ENCODE measurements at regions not wholly inside any gene's neighbourhood (a gene's known extent, or its start where the extent isn't known, plus 50 kb on each side); places are given as distances from the start of the nearest gene placed in this dataset.

DNA sequence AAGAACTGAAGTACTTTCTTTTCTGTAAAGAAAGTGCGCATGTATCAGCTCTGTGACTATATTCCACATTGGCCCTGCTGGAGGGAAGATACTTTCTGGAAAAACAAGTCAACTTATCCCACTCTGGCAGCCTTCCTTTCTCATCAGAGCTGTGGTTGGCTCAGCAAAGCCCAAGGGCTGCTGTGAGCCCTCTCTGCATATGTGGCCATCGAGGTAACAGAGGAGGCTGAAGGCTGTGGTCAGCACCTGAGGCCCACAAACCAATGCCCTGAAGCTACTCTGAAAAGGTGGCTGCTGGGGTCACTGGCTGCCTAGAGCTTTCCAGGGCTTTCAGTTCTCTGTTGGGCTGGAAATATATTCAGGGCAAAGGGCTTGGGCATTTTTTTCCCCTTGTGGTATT is 70.8 kb upstream of the IGF1 start:
- Histone ChIP-seq H3K14ac (ENCODE audit: insufficient read length) (no peak overlapping the region), H3K9ac (replicated peaks in 1 of 4; ENCODE audit: extremely low read depth in 1 of 4, low read depth in 3 of 4, low read length in 3 of 4) (no peak overlapping the region), H2AK5ac (ENCODE audit: low read depth, low read length) (no peak overlapping the region), H3K56ac (replicated peaks; ENCODE audit: insufficient read length, low read depth, low read length) (no peak overlapping the region), H2BK12ac (ENCODE audit: low read depth, low read length) (no peak overlapping the region), H3K27ac (ENCODE audit: low read depth, low read length) (no peak overlapping the region), H4K8ac (ENCODE audit: extremely low read depth, insufficient read depth, low read length) (no peak overlapping the region), H3K36me3 (ENCODE audit: control insufficient read depth in 2 of 4, insufficient read depth in 4 of 4, low read length in 3 of 4) (no peaks in the 10 kb centered on the region), H3K4ac (replicated peaks; ENCODE audit: insufficient read length, low read depth, low read length) (no peak overlapping the region), H4K91ac (replicated peaks; ENCODE audit: insufficient read length, low read length) (no peak overlapping the region), H3K18ac (ENCODE audit: extremely low read depth, low read length) (no peak overlapping the region), H2BK20ac (ENCODE audit: low read length) (no peak overlapping the region), H3K79me1 (ENCODE audit: low read depth, low read length) (no peaks in the 10 kb centered on the region), H4K20me1 (replicated peaks in 1 of 2; ENCODE audit: control insufficient read depth in 1 of 2, insufficient read depth in 2 of 2, low read length in 2 of 2) (no peaks in the 10 kb centered on the region), H2AFZ (ENCODE audit: low read length) (no peak overlapping the region), H2BK5ac (ENCODE audit: low read depth, low read length) (no peak overlapping the region), H3K27me3 (replicated peaks in 1 of 4; ENCODE audit: control insufficient read depth in 3 of 4, extremely low read depth in 1 of 4, insufficient read depth in 3 of 4, low read length in 3 of 4) (no peaks in the 10 kb centered on the region), H3K79me2 (ENCODE audit: control insufficient read depth in 1 of 2, insufficient read depth in 2 of 2, low read length in 2 of 2) (no peaks in the 10 kb centered on the region), H3K23me2 (ENCODE audit: low read depth, low read length) (no peaks in the 10 kb centered on the region), H3K4me2 (ENCODE audit: insufficient read depth in 1 of 2, low read depth in 2 of 2, low read length in 2 of 2) (no peak overlapping the region), H3K4me3 (ENCODE audit: extremely low read depth in 1 of 4, insufficient read depth in 2 of 4, low read depth in 3 of 4, low read length in 4 of 4) (no peak overlapping the region), H2BK15ac (ENCODE audit: low read length) (no peak overlapping the region), H3K9me3 (ENCODE audit: insufficient read depth in 2 of 2, low read depth in 1 of 2, low read length in 1 of 2) (no peaks in the 10 kb centered on the region), H3K23ac (ENCODE audit: insufficient read length) (no peak overlapping the region), H3K4me1 (replicated peaks in 1 of 4; ENCODE audit: control insufficient read depth in 3 of 4, insufficient read depth in 4 of 4, low read length in 3 of 4) (peaks cover 0 to 6% (median 2%) of the 10 kb centered on the region in 4 experiments; a peak in 3 of 7 replicates), H2BK120ac (replicated peaks; ENCODE audit: low read depth, low read length) (no peak overlapping the region), H4K5ac (ENCODE audit: insufficient read length, low read depth, low read length) (no peak overlapping the region)
- DNase-seq (ENCODE audit: low read depth in 1 of 2, low spot score in 2 of 2), result no peak
- 94% methylated on average over 2 of the region's 2 CpGs; no CpG with 5 or more reads in 1 of the 2 experiments for WGBS, 2 experiments (ENCODE audit: extremely low coverage in 1 of 2, insufficient coverage in 1 of 2, insufficient read length in 1 of 2, insufficient replicate concordance in 2 of 2, low coverage in 1 of 2, low lambda C conversion rate in 2 of 2, missing lambda C conversion rate in 1 of 2)
- ChIA-PET CTCF (ENCODE audit: partially characterized antibody) (interaction anchor here (0.7 to 1.6 kb wide), 5 partner anchors 29 to 360 kb away, joined by 3 to 4 read pairs (median 3); no protein-coding TSS in a partner anchor), POLR2A (ENCODE audit: partially characterized antibody) (no interaction called here)
- FAIRE-seq, result no peak
- TF ChIP-seq, protein P1, sequence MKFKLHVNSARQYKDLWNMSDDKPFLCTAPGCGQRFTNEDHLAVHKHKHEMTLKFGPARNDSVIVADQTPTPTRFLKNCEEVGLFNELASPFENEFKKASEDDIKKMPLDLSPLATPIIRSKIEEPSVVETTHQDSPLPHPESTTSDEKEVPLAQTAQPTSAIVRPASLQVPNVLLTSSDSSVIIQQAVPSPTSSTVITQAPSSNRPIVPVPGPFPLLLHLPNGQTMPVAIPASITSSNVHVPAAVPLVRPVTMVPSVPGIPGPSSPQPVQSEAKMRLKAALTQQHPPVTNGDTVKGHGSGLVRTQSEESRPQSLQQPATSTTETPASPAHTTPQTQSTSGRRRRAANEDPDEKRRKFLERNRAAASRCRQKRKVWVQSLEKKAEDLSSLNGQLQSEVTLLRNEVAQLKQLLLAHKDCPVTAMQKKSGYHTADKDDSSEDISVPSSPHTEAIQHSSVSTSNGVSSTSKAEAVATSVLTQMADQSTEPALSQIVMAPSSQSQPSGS (IDR thresholded peaks at IDR 0.05; ENCODE audit: low read length), result no peak
- TF ChIP-seq FOSL1 (IDR thresholded peaks at IDR 0.05; ENCODE audit: insufficient read depth, low read depth, low read length), result no peak
- TF ChIP-seq, protein P2, sequence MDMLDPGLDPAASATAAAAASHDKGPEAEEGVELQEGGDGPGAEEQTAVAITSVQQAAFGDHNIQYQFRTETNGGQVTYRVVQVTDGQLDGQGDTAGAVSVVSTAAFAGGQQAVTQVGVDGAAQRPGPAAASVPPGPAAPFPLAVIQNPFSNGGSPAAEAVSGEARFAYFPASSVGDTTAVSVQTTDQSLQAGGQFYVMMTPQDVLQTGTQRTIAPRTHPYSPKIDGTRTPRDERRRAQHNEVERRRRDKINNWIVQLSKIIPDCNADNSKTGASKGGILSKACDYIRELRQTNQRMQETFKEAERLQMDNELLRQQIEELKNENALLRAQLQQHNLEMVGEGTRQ (IDR thresholded peaks at IDR 0.05; ENCODE audit: low read length), result no peak
- TF ChIP-seq RBBP5 (IDR thresholded peaks at IDR 0.05; ENCODE audit: borderline replicate concordance, low read depth, low read length), result no peak
- no peak for TF ChIP-seq TCF12 (IDR thresholded peaks at IDR 0.05; ENCODE audit: low read depth, low read length)
- TF ChIP-seq, protein P3, sequence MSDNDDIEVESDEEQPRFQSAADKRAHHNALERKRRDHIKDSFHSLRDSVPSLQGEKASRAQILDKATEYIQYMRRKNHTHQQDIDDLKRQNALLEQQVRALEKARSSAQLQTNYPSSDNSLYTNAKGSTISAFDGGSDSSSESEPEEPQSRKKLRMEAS (IDR thresholded peaks at IDR 0.05), result no peak
- TF ChIP-seq RAD21 (IDR thresholded peaks at IDR 0.05 in 1 of 2, conservative IDR thresholded peaks at IDR 0.05 in 1 of 2; ENCODE audit: low read depth in 2 of 2, low read length in 2 of 2), result no peak
- no peak for TF ChIP-seq CHD1 (IDR thresholded peaks at IDR 0.05; ENCODE audit: low read depth, low read length)
- TF ChIP-seq BACH1 (IDR thresholded peaks at IDR 0.05; ENCODE audit: low read length), result no peak
- no peak for TF ChIP-seq SRF (IDR thresholded peaks at IDR 0.05; ENCODE audit: low read depth, low read length)
- TF ChIP-seq MAFK (IDR thresholded peaks at IDR 0.05; ENCODE audit: low read depth, low read length), result no peak
- TF ChIP-seq NRF1 (IDR thresholded peaks at IDR 0.05; ENCODE audit: low read depth, low read length), result no peak

Measured in H1 (cell line).